Ishikawa (cell line): ENCODE measurements at regions not wholly inside any gene's neighbourhood (a gene's known extent, or its start where the extent isn't known, plus 50 kb on each side); places are given as distances from the start of the nearest gene placed in this dataset.

ENCODE experiments used
- CEBPB ChIP-seq: IDR thresholded peaks from 2 replicates; pipeline ENCODE4 v1.6.1; 2012
- RAD21 ChIP-seq: IDR thresholded peaks from 2 replicates; pipeline ENCODE4 v1.6.1; 2012; ENCODE audit warnings: low read depth
- TCF12 ChIP-seq: IDR thresholded peaks from 2 replicates; pipeline ENCODE4 v1.6.1; 2012; ENCODE audit warnings: low read depth

DNA sequence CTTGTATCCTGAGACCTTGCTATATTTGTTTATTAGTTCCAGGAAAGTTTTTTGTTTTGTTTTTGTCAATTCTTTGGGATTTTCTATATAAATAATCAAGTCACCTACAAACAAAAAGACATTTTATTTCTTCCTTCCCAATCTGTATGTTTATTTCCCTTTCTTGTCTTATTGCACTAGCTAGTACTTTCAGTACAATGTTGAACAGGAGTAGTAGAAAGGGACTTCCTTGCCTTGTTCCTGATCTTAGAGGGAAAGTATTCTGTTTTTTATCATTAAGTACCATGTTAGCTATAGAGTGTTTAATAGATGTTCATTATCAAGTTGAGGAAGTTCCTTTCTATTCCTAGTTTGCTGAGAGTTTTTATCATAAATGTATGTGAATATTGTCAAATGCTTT lies 119.5 kb upstream of the TLE4 start:
- TF ChIP-seq TCF12, result no peak
- TF ChIP-seq RAD21, result no peak
- TF ChIP-seq CEBPB, result no peak
